HG03571 (cell line): ENCODE measurements at regions not wholly inside any gene's neighbourhood (a gene's known extent, or its start where the extent isn't known, plus 50 kb on each side); places are given as distances from the start of the nearest gene placed in this dataset.

Experiments
- ATAC-seq: cut with Tn5 transposase; IDR thresholded peaks from one replicate; pipeline ENCODE4 v1.9.1; 2021; ENCODE audit not compliant: unreplicated experiment

GRCh38 chr6:44674226-44675155 is 287.0 kb downstream of the CDC5L start:
- no peak for ATAC-seq

GRCh38 chr6:44675449-44675848 is 287.9 kb downstream of the CDC5L start:
- ATAC-seq, result no peak

GRCh38 chr6:44676246-44676790 is 288.8 kb downstream of the CDC5L start:
- no peak for ATAC-seq

- no peak for ATAC-seq
These were observed 289.4 kb downstream of the CDC5L start for GRCh38 chr6:44676826-44677433.

DNA sequence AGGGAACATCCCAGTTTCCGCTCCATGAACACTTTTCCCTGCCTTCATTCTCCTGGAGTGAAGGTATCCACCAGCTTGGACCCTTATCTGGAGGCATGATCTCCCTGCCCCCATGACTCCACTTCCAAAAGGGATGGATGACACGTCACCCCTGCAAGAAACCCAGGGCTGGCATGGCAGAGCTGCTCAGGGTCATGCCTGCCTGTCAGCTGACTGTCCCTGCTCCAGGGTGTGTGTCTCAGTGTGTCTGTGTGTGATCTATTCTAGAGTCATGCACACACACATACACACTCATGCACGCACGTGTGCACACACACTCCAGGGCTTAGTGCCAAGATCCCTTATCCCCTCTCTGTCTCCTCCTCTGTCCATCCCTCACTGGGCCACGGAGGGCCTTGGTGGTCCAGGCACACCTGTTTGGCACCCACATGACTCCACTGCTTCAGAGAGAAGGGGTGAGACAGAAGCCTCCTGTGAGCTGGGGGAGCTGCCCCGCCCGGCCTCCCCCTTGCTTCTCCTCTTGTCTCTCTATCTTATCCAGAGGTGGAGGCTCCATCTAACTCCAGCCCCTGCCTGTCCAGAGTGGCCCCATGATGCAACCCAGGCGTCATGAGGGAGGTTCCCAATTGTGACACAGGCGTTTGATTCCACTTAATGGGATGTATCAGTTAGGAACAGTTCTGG is 290.9 kb downstream of the CDC5L start:
- ATAC-seq, result no peak

- no peak for ATAC-seq
These were observed 292.1 kb downstream of the CDC5L start for GRCh38 chr6:44679438-44680201.

GRCh38 chr6:44680202-44680720 is 292.8 kb downstream of the CDC5L start:
- no peak for ATAC-seq

DNA sequence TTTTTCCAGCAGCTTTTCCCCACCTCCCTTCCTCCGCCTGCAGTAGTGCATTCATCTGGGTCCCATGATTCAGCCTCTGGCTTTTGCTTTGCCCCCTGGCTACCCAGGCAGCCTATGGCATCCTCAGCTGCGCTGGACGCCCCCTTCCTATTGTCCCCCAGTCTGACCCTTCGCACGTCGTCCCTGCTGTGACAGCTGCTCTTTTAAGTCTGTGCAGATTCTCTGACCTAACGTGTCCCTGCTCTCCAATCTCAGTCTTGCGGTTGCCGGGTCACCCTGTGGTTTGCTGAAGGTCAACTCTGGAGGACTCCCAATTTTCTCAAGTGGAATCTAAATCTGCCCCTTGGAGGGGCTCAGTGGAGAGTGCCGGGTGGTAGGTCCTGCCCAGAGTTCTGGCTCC is 294.3 kb downstream of the CDC5L start:
- ATAC-seq, result no peak

GRCh38 chr6:44682280-44682679 is 294.8 kb downstream of the CDC5L start:
- ATAC-seq, result no peak

- no peak for ATAC-seq
These were observed 295.7 kb downstream of the CDC5L start for GRCh38 chr6:44682987-44683779.

GRCh38 chr6:44685213-44685612 is 297.7 kb downstream of the CDC5L start:
- no peak for ATAC-seq

DNA sequence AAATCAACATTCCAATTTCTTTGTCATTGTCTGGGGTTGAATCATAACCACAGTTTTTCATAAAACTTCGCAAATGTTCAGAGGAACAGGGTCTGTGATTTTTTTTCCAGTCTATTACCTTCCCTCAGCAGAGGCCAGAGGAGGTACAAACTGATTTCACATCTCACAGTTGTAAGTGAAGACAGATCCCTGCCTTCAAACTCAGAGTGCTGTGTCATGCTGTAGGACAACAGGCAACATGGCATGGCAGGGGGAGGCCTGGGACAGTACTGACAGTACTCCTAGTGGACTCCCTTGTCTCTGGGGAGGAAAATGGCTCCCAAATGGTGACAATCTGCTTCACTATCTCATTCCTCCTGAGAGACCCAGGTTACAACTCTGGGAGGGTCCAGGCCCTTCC is 308.6 kb downstream of the CDC5L start:
- no peak for ATAC-seq

DNA sequence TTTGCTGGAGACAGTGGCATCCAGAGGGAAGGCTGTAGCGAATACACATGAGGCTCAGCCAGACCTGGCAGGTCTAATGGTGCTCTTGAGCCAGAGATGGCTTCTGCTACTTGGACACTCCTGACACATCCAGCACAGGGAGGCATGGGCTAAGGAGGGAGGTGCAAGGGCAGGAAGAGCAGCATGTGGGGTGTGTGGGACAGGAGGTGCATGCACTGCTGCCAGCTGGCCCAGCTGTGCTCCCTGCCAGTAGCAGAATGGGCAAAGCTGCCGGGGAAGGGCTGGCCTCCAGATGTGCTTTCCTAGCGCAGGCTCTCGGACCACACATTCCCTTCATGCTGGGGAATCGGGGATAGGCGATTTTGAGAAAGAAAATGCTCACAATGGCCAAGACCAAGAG is 309.2 kb downstream of the CDC5L start:
- ATAC-seq, result no peak

GRCh38 chr6:44697327-44697726 is 309.8 kb downstream of the CDC5L start:
- no peak for ATAC-seq

- no peak for ATAC-seq
These were observed 311.1 kb downstream of the CDC5L start for GRCh38 chr6:44698602-44699001.

DNA sequence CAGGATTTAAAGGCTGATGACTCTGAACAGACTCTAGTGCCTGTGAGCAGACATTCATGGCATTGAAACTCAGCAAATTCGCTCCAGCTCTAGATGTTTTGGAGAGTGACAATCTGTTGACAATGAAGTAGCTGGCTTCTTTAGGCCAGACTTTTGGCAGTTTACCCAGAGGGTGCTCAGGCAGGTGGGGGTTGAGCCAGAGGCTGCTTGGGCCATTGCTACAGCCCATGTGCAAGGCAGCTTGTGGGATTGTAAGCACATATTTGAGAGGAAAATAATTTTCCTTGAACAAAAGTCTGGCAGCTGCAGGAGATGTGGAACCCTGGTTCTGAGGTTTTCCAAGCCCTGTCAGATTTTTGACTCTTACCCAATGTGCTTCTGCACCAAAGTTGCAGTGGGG is 311.6 kb downstream of the CDC5L start:
- ATAC-seq, result no peak

DNA sequence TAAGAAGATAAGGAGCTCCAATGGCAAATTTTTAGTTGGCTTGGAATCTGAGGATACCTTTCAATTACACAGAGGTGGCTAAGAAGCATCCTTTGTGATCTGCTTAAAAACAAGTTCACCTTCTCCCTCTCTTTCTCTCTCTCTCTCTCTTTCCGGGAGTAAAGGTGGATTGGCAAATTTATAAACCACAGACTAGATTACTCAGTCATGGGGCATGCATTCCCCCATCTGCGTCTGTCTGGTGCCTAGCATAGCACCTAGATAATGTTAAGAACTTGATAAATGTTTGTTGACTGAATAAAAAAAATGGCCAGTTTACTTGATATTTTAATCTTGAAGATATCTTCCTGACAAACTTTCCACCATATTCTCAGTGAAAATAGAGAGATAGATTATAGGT is 312.3 kb downstream of the CDC5L start:
- ATAC-seq, result no peak

DNA sequence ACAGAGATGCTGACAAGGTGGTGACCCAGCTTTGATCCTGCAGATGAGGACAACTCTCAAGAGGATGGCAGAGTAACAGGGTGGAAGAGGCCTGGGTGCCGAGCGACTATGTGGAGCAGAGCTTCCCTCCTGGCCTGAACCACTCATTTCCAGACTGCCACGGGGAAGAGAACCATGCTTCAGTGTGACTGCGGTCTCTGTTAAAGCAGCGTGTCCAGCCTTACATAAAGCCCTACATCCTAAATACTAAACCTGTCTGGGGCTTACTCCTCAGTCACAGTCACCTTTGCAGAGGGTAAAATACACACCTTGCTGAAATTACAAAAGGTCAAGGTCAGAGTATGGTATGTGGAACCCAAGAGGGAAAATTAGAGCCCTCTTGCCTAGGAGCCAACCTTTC is 312.9 kb downstream of the CDC5L start:
- no peak for ATAC-seq

DNA sequence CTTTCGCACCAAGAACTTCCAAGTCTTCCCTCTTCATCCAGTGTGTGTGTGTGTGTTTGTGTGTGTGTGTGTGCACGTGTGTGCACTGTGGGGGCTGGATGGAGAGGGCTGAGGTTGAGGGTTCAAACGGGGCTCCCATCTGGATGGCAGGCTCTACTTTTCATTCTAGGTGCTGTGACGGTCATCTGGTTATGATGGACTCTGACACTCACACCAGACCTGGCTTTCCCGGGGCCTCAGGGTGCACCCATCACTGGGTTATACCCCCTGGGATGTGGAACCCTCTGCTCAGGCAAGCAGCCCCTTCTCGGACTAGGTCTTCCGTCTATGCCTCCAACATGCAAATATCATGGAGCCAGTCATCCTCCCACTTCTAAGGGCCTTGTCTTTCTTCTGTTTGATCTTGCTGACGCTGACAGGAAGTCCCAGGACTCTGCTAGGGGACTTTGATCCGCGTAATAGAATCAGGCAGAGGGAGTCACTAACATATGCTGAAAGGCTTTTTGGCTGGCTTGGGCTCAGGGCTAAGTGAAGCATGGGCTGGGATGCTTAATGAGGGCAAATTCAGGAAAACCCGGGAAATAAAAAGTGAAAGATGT is 313.6 kb downstream of the CDC5L start:
- no peak for ATAC-seq
